Lower leg skin (tissue), 4 donors: ENCODE measurements at regions not wholly inside any gene's neighbourhood (a gene's known extent, or its start where the extent isn't known, plus 50 kb on each side); places are given as distances from the start of the nearest gene placed in this dataset.

Source experiments
- DNase-seq, 2 donors: peaks; one replicate each; pipeline ENCODE4 v3.0.0-alpha.2; 2019; ENCODE audit warnings: low spot score in 2 of 2
- H3K4me3 ChIP-seq: fragments of 200-600 bp; sonication (generic); 2 replicates; pipeline ENCODE4 v1.5.1; 2017; ENCODE audit warnings: mild to moderate bottlenecking, low read depth; ENCODE audit not compliant: poor library complexity, severe bottlenecking
- CTCF ChIP-seq, 3 donors: fragments of 450-650 bp; IDR thresholded peaks; one replicate each; pipeline ENCODE4 v1.5.1; 2016; ENCODE audit warnings: antibody characterized with exemption in 3 of 3, mild to moderate bottlenecking in 3 of 3, moderate library complexity in 2 of 3
- POLR2A ChIP-seq, 2 donors: fragments of 450-650 bp; IDR thresholded peaks; one replicate each; pipeline ENCODE4 v1.6.1; 2016 to 2017; ENCODE audit warnings: antibody characterized with exemption in 2 of 2, mild to moderate bottlenecking in 1 of 2, moderate library complexity in 1 of 2
- WGBS, 2 donors: methylation state at CpG; one replicate each; pipeline ENCODE4 v1.1.5; 2018; 5-methylcytosine and 5-hydroxymethylcytosine counted together
- intact Hi-C: fragments of 100-400 bp; cut with DNase I; formaldehyde crosslinking; loops from one replicate; pipeline ENCODE4 v1.15.0; 2023; ENCODE audit warnings: low total_unique reads

- no peak overlapping the region for H3K4me3 ChIP-seq
- WGBS, 2 donors = 67 to 79% methylated on average over 3 of the region's 3 CpGs
- DNase-seq = no peak
- intact Hi-C loops = no loop called here
- TF ChIP-seq CTCF (IDR thresholded peaks at IDR 0.05) (no peak), POLR2A (IDR thresholded peaks at IDR 0.05) (no peak)
These were observed 101.9 kb upstream of the LMCD1 start for GRCh38 chr3:8399686-8400085.

- TF ChIP-seq POLR2A (IDR thresholded peaks at IDR 0.05) (no peak), CTCF (IDR thresholded peaks at IDR 0.05) (no peak)
- WGBS, 2 donors = 70 to 80% methylated on average over 1 of the region's 1 CpG
- intact Hi-C loops = no loop called here
- H3K4me3 ChIP-seq = no peak overlapping the region
- DNase-seq = no peak
These were observed 100.7 kb upstream of the LMCD1 start for GRCh38 chr3:8400911-8401310.

- TF ChIP-seq CTCF (IDR thresholded peaks at IDR 0.05) (no peak), POLR2A (IDR thresholded peaks at IDR 0.05) (no peak)
- intact Hi-C loops = no loop called here
- no peak overlapping the region for H3K4me3 ChIP-seq
- WGBS, 2 donors = 82 to 87% methylated on average over 1 of the region's 1 CpG
- DNase-seq = no peak
These were observed 97.6 kb upstream of the LMCD1 start for GRCh38 chr3:8403996-8404395.

GRCh38 chr3:8405144-8405543, 96.5 kb upstream of the LMCD1 start:
- no peak overlapping the region for H3K4me3 ChIP-seq
- intact Hi-C loops = no loop called here
- DNase-seq = no peak
- TF ChIP-seq CTCF (IDR thresholded peaks at IDR 0.05) (no peak), POLR2A (IDR thresholded peaks at IDR 0.05) (no peak)
- WGBS, 2 donors = 89 to 96% methylated on average over 2 of the region's 2 CpGs

- WGBS, 2 donors = 82 to 100% methylated on average over 1 of the region's 1 CpG
- TF ChIP-seq POLR2A (IDR thresholded peaks at IDR 0.05) (no peak), CTCF (IDR thresholded peaks at IDR 0.05) (no peak)
These were observed 95.1 kb upstream of the LMCD1 start for GRCh38 chr3:8406479-8406878.

GRCh38 chr3:8413337-8413926, 88.2 kb upstream of the LMCD1 start:
- intact Hi-C loops = no loop called here
- no peak overlapping the region for H3K4me3 ChIP-seq
- DNase-seq = no peak
- WGBS, 2 donors = 79 to 81% methylated on average over 7 of the region's 7 CpGs
- no peak for TF ChIP-seq POLR2A (IDR thresholded peaks at IDR 0.05)
- TF ChIP-seq CTCF (IDR thresholded peaks at IDR 0.05) = no peak

More at GRCh38 chr3:8406479-8406878, 95.1 kb upstream of the LMCD1 start:
- H3K4me3 ChIP-seq = no peak overlapping the region
- intact Hi-C loops = no loop called here
- no peak for DNase-seq
